Spinal cord (tissue), 9 donors: ENCODE measurements at regions not wholly inside any gene's neighbourhood (a gene's known extent, or its start where the extent isn't known, plus 50 kb on each side); places are given as distances from the start of the nearest gene placed in this dataset.
"Not testable (repeated sequence)": the region's sequence is repeated elsewhere in the genome, so short reads cannot be mapped to it uniquely, and the experiment has no call there.

Experiments used
- DNase-seq, 6 donors: peaks; one replicate each; pipeline versions ENCODE4 v3.0.0 to v3.0.0-alpha.2; 2013 to 2015; ENCODE audit warnings: low spot score in 6 of 6, low read depth in 4 of 6
- H3K27ac ChIP-seq: one replicate; pipeline ENCODE4 v1.5.1; 2013; ENCODE audit warnings: low read depth, low read length, control low read depth
- H3K27me3 ChIP-seq: one replicate; pipeline ENCODE4 v1.6.1; 2013; ENCODE audit warnings: low read length; ENCODE audit not compliant: control insufficient read depth, insufficient read depth
- H3K36me3 ChIP-seq: one replicate; pipeline ENCODE4 v1.6.1; 2013; ENCODE audit warnings: low read length; ENCODE audit not compliant: control insufficient read depth, insufficient read depth
- H3K4me1 ChIP-seq: one replicate; pipeline ENCODE4 v1.6.1; 2013; ENCODE audit warnings: low read length; ENCODE audit not compliant: control insufficient read depth, insufficient read depth
- H3K4me3 ChIP-seq: one replicate; pipeline ENCODE4 v1.5.1; 2013; ENCODE audit warnings: low read depth, low read length, control low read depth
- H3K9me3 ChIP-seq: one replicate; pipeline ENCODE4 v1.6.1; 2013; ENCODE audit warnings: low read length; ENCODE audit not compliant: control insufficient read depth, insufficient read depth
- WGBS: methylation state at CpG from one replicate; pipeline ENCODE4 v1.1.5; 2013; ENCODE audit warnings: missing lambda C conversion rate; ENCODE audit not compliant: insufficient coverage; 5-methylcytosine and 5-hydroxymethylcytosine counted together
- donor health status: healthy.

DNA sequence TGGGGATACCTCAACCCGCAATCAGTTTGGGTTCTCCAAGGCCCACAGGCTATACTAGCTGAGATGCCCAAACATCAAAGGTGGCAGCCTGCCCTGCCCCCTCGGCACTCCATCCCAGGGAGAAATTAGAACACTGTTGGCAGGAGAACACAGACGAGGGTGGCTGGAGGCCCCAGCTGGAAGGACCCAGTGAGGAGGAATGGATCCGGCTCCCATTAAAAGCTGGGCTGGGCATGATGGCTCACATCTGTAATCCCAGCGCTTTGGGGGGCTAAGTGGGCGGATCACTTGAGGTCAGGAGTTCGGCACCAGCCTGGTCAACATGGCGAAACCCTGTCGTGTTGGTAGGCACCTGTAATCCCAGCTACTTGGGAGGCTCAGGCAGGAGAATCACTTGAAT is 199.9 kb upstream of the GNAI1 start:
- Histone ChIP-seq H3K27ac (no peak overlapping the region), H3K27me3 (no peaks in the 10 kb centered on the region), H3K36me3 (no peaks in the 10 kb centered on the region), H3K9me3 (no peaks in the 10 kb centered on the region), H3K4me1 (no peaks in the 10 kb centered on the region), H3K4me3 (no peak overlapping the region)
- 93% methylated on average over 9 of the region's 9 CpGs for WGBS
- DNase-seq: no peak

DNA sequence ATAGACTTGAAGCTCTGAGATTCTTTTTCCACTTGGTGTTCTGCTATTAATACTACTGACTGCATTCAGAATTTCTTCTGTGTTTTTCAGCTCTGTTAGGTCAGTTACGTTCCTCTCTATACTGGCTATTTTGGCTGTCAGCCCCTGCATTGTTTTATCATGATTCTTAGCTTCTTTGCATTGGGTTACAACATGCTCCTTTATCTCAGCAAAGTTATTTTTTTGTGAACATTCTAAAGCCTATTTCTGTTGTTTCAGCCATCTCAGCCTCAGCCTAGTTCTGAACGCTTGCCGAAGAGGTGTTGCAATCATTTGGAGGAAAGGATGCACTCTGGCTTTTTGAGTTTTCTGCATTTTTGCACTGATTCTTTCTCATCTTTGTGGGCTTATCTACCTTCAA is 201.5 kb upstream of the GNAI1 start:
- Histone ChIP-seq H3K36me3 (no peaks in the 10 kb centered on the region), H3K4me1 (no peaks in the 10 kb centered on the region), H3K4me3 (no peak overlapping the region), H3K9me3 (no peaks in the 10 kb centered on the region), H3K27me3 (no peaks in the 10 kb centered on the region), H3K27ac (no peak overlapping the region)
- WGBS: 77% methylated on average over 1 of the region's 3 CpGs
- DNase-seq: no peak

DNA sequence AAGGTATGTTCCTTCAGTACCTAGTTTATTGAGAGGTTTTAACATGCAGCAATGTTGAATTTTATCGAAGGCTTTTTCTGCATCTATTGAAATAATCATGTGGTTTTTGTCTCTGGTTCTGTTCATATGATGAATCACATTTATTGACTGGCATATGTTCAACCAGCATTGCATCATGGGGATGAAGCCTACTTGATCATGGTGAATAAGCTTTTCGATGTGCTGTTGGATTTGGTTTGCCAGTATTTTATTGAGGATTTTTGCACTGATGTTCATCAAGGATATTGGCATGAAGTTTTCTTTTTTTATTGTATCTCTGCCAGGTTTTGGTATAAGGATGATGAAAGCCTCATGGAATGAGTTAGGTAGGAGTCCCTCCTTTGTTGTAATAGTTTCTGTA is 204.0 kb upstream of the GNAI1 start:
- Histone ChIP-seq H3K9me3 (no peaks in the 10 kb centered on the region), H3K27me3 (no peaks in the 10 kb centered on the region), H3K27ac (no peak overlapping the region), H3K4me3 (no peak overlapping the region), H3K4me1 (no peaks in the 10 kb centered on the region), H3K36me3 (no peaks in the 10 kb centered on the region)
- WGBS: 57% methylated on average over 1 of the region's 2 CpGs
- no peak for DNase-seq

DNA sequence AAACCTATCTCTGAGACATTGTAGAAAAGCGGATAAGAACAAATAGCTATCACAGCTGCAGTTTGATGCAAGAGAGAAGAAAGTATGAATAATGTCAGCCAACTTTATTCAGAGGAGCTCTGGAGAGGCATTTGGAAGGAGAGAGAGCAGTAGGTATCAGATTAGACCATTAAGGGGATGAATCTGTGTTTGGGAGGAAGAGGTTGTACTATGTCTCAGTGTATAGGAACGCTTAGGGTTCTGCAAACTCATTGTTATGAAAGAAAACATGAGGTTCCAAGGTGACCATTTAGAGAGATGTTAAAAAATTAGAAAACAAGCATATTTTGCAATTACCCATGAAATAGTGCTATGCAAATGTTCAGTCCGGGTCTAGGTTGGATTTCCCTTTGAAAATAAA is 207.5 kb upstream of the GNAI1 start:
- no peak overlapping the region for H3K27ac ChIP-seq
- no peaks in the 10 kb centered on the region for H3K9me3 ChIP-seq
- no peak for DNase-seq
- 100% methylated on average over 1 of the region's 3 CpGs for WGBS
- H3K4me3 ChIP-seq: no peak overlapping the region
- H3K36me3 ChIP-seq: no peaks in the 10 kb centered on the region
- no peaks in the 10 kb centered on the region for H3K27me3 ChIP-seq
- H3K4me1 ChIP-seq: no peaks in the 10 kb centered on the region

DNA sequence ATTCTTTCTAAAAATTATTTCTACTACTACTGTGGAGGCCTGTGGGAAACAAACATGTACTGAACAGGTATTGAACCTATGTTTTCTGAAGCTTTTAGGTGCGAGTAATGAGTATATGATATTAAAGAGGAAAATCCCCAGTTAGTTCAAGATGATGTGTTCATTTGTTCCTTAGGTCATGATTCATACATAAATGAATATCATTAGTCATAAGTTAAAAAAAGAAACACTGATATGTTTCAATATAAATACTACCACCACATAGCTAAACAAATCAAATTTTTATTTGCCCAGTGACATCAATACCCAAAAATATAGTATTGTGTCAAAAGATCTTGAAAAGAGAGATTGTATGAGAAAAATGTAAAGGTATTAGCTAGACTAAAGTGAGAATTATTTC is 210.7 kb upstream of the GNAI1 start:
- no peak overlapping the region for H3K27ac ChIP-seq
- no CpG with 5 or more reads among the region's 1 CpG for WGBS
- H3K36me3 ChIP-seq: no peaks in the 10 kb centered on the region
- no peak overlapping the region for H3K4me3 ChIP-seq
- DNase-seq: no peak
- H3K4me1 ChIP-seq: no peaks in the 10 kb centered on the region
- H3K27me3 ChIP-seq: no peaks in the 10 kb centered on the region
- peaks cover 2% of the 10 kb centered on the region for H3K9me3 ChIP-seq

DNA sequence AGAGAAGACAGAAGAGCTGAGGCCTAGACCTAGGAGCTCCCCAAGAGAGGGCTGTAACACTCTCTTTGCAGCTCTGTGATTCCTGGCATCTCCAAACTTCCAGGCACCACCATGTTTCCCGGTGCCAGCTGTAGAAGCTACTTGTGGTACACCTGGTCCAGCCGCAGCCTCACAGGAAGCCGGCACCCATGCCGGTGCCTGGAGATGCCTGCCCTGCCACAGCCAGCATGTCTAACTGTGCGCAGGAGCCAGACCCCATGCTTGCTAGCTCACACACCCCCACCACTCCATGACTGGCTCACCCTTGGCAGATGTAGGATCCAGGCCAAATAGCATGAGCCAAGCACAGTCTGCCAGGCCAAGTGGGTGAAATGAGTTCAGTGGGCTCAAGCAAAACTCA is 211.7 kb upstream of the GNAI1 start:
- no peaks in the 10 kb centered on the region for H3K27me3 ChIP-seq
- no peaks in the 10 kb centered on the region for H3K36me3 ChIP-seq
- no peak overlapping the region for H3K4me3 ChIP-seq
- H3K9me3 ChIP-seq: peaks cover 2% of the 10 kb centered on the region
- WGBS: 97% methylated on average over 5 of the region's 5 CpGs
- H3K4me1 ChIP-seq: no peaks in the 10 kb centered on the region
- no peak overlapping the region for H3K27ac ChIP-seq
- no peak for DNase-seq

DNA sequence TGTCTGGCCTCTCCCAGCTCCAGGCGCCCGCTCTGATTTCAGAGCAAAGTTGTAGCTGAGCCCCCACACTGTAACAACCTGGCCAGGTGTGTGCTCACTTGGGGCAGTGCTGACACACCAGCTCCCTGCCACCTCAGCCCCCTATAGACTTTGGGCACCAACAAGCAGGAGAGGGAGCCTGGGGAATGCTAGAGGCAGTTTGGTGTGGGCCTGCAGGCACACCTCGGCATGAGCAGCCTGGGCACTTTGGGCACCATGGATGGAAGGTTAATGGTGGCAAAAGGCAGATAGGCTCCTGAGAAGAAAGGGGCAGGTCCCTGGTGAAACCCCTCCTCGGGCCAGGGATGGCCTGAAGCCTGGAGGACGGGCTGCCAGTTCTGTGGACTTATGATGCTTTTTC is 212.7 kb upstream of the GNAI1 start:
- Histone ChIP-seq H3K9me3 (peaks cover 2% of the 10 kb centered on the region), H3K36me3 (no peaks in the 10 kb centered on the region), H3K27me3 (no peaks in the 10 kb centered on the region), H3K4me1 (no peaks in the 10 kb centered on the region), H3K27ac (no peak overlapping the region), H3K4me3 (no peak overlapping the region)
- WGBS: 100% methylated on average over 3 of the region's 5 CpGs
- no peak for DNase-seq

DNA sequence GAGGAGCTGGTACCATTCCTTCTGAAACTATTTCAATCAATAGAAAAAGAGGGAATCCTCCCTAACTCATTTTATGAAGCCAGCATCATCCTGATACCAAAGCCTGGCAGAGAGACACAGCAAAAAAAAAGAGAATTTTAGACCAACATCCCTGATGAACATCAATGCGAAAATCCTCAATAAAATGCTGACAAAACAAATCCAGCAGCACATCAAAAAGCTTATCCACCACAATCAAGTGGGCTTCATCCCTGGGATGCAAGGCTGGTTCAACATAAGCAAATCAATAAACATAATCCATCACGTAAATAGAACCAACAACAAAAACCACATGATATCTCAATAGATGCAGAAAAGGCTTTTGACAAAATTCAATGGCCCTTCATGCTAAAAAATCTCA is 216.0 kb upstream of the GNAI1 start:
- not testable (repeated sequence) for H3K27ac ChIP-seq, DNase-seq, H3K36me3 ChIP-seq, H3K9me3 ChIP-seq, H3K27me3 ChIP-seq, H3K4me3 ChIP-seq, H3K4me1 ChIP-seq
- WGBS: 100% methylated on average over 1 of the region's 2 CpGs

DNA sequence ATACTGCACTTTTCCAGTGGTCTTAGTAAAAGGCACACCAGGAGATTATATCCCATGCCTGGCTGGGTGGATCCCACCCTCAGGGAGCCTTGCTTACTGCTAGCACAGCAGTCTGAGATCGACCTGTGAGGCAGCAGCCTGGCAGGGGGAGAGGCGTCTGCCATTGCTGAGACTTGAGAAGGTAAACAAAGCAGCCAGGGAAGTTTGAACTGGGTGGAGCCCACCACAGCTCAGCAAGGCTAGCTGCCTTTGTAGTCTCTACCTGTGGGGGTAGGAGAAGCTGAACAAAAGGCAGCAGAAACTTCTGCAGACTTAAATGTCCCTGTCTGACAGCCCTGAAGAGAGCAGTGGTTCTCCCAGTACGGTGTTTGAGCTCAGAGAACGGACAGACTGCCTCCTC is 219.3 kb upstream of the GNAI1 start:
- not testable (repeated sequence) for H3K36me3 ChIP-seq, H3K9me3 ChIP-seq, H3K4me1 ChIP-seq, H3K27ac ChIP-seq, H3K27me3 ChIP-seq, H3K4me3 ChIP-seq, DNase-seq
- WGBS: 90% methylated on average over 4 of the region's 4 CpGs

DNA sequence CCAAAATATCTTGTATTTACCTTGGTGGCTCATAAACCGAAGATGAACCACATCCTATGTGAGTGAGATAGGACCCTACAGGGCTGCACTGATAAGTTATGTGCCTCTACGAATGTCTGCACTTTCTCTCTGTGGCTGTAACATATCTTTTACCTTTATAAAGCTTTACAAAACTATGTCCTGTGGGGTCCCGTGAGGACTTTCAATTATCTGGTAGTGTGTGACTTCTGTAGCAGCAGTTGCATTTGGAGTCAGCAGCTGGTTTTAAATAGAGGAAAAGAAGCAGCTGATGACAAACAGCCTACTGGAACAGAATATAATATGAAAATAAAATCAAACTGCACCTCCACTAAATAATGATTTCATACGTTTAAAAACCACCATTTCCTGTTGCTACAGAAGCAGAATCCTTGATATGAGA is 222.4 kb upstream of the GNAI1 start:
- H3K9me3 ChIP-seq: no peaks in the 10 kb centered on the region
- H3K27me3 ChIP-seq: no peaks in the 10 kb centered on the region
- peak in 1 of 6 donors; percentile 62 for DNase-seq
- WGBS: no CpG with 5 or more reads among the region's 4 CpGs
- H3K4me3 ChIP-seq: no peak overlapping the region
- H3K27ac ChIP-seq: no peak overlapping the region
- no peaks in the 10 kb centered on the region for H3K4me1 ChIP-seq
- no peaks in the 10 kb centered on the region for H3K36me3 ChIP-seq
